GM12878 (cell line): ENCODE measurements at regions not wholly inside any gene's neighbourhood (a gene's known extent, or its start where the extent isn't known, plus 50 kb on each side); places are given as distances from the start of the nearest gene placed in this dataset.

Experiments
- ATAC-seq: fragments of 200-7000 bp; cut with Tn5 transposase; 3 replicates; pipeline ENCODE4 v1.9.1; 2020; ENCODE audit warnings: mild to moderate bottlenecking, moderate library complexity
- BruUV-seq: library from RNA; stranded (reverse); fragments of 400-500 nt; replicated peaks from 2 replicates; lab custom pipeline; 2021; lab: Mats Ljungman, UMichigan
- CTCF ChIA-PET: fragments of 300-600 bp; sonication (Branson Sonifier 250); formaldehyde crosslinking; extraction: SDS; loops from one replicate; lab custom pipeline; 2021; ENCODE audit warnings: inconsistent platforms; lab: Yijun Ruan, JAX
- POLR2A ChIA-PET: fragments of 350-600 bp; formaldehyde crosslinking; extraction: SDS; loops from one replicate; lab custom pipeline; 2021; ENCODE audit warnings: inconsistent platforms; lab: Charles Lee
- RAD21 ChIA-PET: fragments of 300-600 bp; sonication (Branson Sonifier 250); formaldehyde crosslinking; loops from one replicate; lab custom pipeline; 2023; ENCODE audit warnings: antibody characterized with exemption; ENCODE audit not compliant: unreplicated experiment; lab: Charles Lee
- SMC1A ChIA-PET: fragments of 300-600 bp; sonication (Branson Sonifier 250); formaldehyde crosslinking; loops from one replicate; lab custom pipeline; 2023; ENCODE audit not compliant: unreplicated experiment, uncharacterized antibody; lab: Charles Lee
- DNase-seq: peaks from one replicate; pipeline ENCODE4 v3.0.0-alpha.2; 2011; ENCODE audit warnings: low read depth, low spot score
- FAIRE-seq: peaks from 3 replicates; lab custom pipeline; 2011; peaks lifted over from hg19 to GRCh38; lab: Jason Lieb, UNC
- H2AFZ ChIP-seq: 2 replicates; pipeline ENCODE4 v1.6.0; 2011; ENCODE audit warnings: low read depth, low read length, control low read depth; ENCODE audit not compliant: control insufficient read depth
- H3K27ac ChIP-seq: 2 replicates; pipeline ENCODE4 v1.5.1; 2011; ENCODE audit warnings: control low read depth; ENCODE audit not compliant: control insufficient read depth, insufficient read depth
- H3K27me3 ChIP-seq, 2 experiments: replicated peaks in 1 of 2; 2 replicates each; pipeline versions ENCODE4 v1.6.0 to v1.6.1; 2011; ENCODE audit warnings: low read length in 1 of 2; ENCODE audit not compliant: control insufficient read depth in 2 of 2, insufficient read depth in 2 of 2
- H3K36me3 ChIP-seq, 2 experiments: 2 replicates each; pipeline ENCODE4 v1.5.1; 2011; ENCODE audit warnings: low read length in 1 of 2; ENCODE audit not compliant: control insufficient read depth in 2 of 2, insufficient read depth in 2 of 2
- H3K4me1 ChIP-seq: 2 replicates; pipeline ENCODE4 v1.6.1; 2011; ENCODE audit warnings: mild to moderate bottlenecking, low read length, moderate library complexity, mixed read lengths; ENCODE audit not compliant: control insufficient read depth, insufficient read depth
- H3K4me2 ChIP-seq: 2 replicates; pipeline ENCODE4 v1.6.0; 2011; ENCODE audit warnings: control low read depth; ENCODE audit not compliant: control insufficient read depth, insufficient read depth
- H3K4me3 ChIP-seq: fragments of 200-600 bp; sonication (generic); 2 replicates; pipeline ENCODE4 v1.5.1; 2016
- H3K79me2 ChIP-seq: 2 replicates; pipeline ENCODE4 v1.6.0; 2011; ENCODE audit warnings: low read length; ENCODE audit not compliant: control insufficient read depth, insufficient read depth
- H3K9ac ChIP-seq: 2 replicates; pipeline ENCODE4 v1.8.0; 2011; ENCODE audit warnings: low read length, control low read depth, mixed read lengths; ENCODE audit not compliant: control insufficient read depth, insufficient read depth
- H3K9me3 ChIP-seq: replicated peaks from 3 replicates; pipeline ENCODE4 v1.5.1; 2011; ENCODE audit warnings: mild to moderate bottlenecking, low read length; ENCODE audit not compliant: control insufficient read depth, insufficient read depth
- H4K20me1 ChIP-seq: 2 replicates; pipeline ENCODE4 v1.6.0; 2011; ENCODE audit not compliant: control insufficient read depth, insufficient read depth
- CBX3 ChIP-seq: fragments of 200-600 bp; sonication (generic); IDR thresholded peaks from 2 replicates; pipeline ENCODE4 v1.6.1; 2016; ENCODE audit warnings: low read depth, borderline replicate concordance
- CBX5 ChIP-seq: sonication (generic); IDR thresholded peaks from 2 replicates; pipeline ENCODE4 v1.6.1; 2016; ENCODE audit warnings: low read depth, moderate library complexity, mild to moderate bottlenecking, inconsistent platforms
- CEBPB ChIP-seq, 2 experiments: fragments of 150-350 bp in 1 of 2; IDR thresholded peaks; 2 replicates each; pipeline ENCODE4 v1.6.1; 2012 to 2014; ENCODE audit warnings: low read depth in 2 of 2, low read length in 2 of 2, borderline replicate concordance in 1 of 2, inconsistent platforms in 1 of 2
- CHD1 ChIP-seq: IDR thresholded peaks from 2 replicates; pipeline ENCODE4 v1.6.1; 2012; ENCODE audit warnings: low read depth, low read length, improper control_type of control experiment
- CHD2 ChIP-seq: IDR thresholded peaks from 2 replicates; pipeline ENCODE4 v1.6.1; 2011; ENCODE audit warnings: low read depth, low read length, improper control_type of control experiment, borderline replicate concordance
- E4F1 ChIP-seq: fragments of 450-650 bp; IDR thresholded peaks from 2 replicates; pipeline ENCODE4 v1.6.1; 2018; ENCODE audit warnings: borderline replicate concordance, mild to moderate bottlenecking; ENCODE audit not compliant: partially characterized antibody
- EZH2 ChIP-seq: IDR thresholded peaks from 2 replicates; pipeline ENCODE4 v1.6.1; 2012; ENCODE audit warnings: low read depth, mild to moderate bottlenecking, control low read depth, inconsistent platforms, low read length, borderline replicate concordance; ENCODE audit not compliant: control insufficient read depth
- HDGF ChIP-seq: fragments of 450-650 bp; IDR thresholded peaks from 2 replicates; pipeline ENCODE4 v1.6.1; 2016; ENCODE audit warnings: antibody characterized with exemption
- IKZF2 ChIP-seq, 2 experiments: fragments of 450-650 bp; IDR thresholded peaks; 2 replicates each; pipeline ENCODE4 v1.6.1; 2017; ENCODE audit warnings: mild to moderate bottlenecking in 2 of 2, moderate library complexity in 2 of 2
- IRF4 ChIP-seq: IDR thresholded peaks from 2 replicates; pipeline ENCODE4 v1.6.1; 2011; ENCODE audit warnings: low read depth, low read length
- MYB ChIP-seq: fragments of 150-350 bp; IDR thresholded peaks from 2 replicates; pipeline ENCODE4 v1.6.1; 2014; ENCODE audit warnings: mild to moderate bottlenecking, low read depth, low read length, borderline replicate concordance
- PBX3 ChIP-seq: IDR thresholded peaks from 2 replicates; pipeline ENCODE4 v1.6.1; 2011; ENCODE audit warnings: mild to moderate bottlenecking, low read depth, low read length, moderate library complexity; ENCODE audit not compliant: insufficient replicate concordance
- POLR2AphosphoS5 ChIP-seq: IDR thresholded peaks from 2 replicates; pipeline ENCODE4 v1.6.1; 2011; ENCODE audit warnings: mild to moderate bottlenecking, low read length, inconsistent platforms
- RAD21 ChIP-seq: IDR thresholded peaks from 2 replicates; pipeline ENCODE4 v1.6.1; 2011; ENCODE audit warnings: mild to moderate bottlenecking, low read depth, low read length, moderate library complexity; ENCODE audit not compliant: insufficient read depth
- SIN3A ChIP-seq: IDR thresholded peaks from 2 replicates; pipeline ENCODE4 v1.6.1; 2012; ENCODE audit warnings: low read depth, low read length, improper control_type of control experiment
- SP1 ChIP-seq: IDR thresholded peaks from one replicate; pipeline ENCODE4 v1.6.1; 2011; ENCODE audit warnings: low read depth, low read length
- SRF ChIP-seq, 2 experiments: IDR thresholded peaks; 2 replicates each; pipeline ENCODE4 v1.6.1; 2011; ENCODE audit warnings: low read depth in 2 of 2, low read length in 2 of 2, mild to moderate bottlenecking in 1 of 2, moderate library complexity in 1 of 2
- WGBS: methylation state at CpG from one replicate; pipeline ENCODE4 v1.1.6; 2016; ENCODE audit warnings: low lambda C conversion rate; ENCODE audit not compliant: insufficient replicate concordance, insufficient coverage; ENCODE audit errors: missing lambda C conversion rate; 5-methylcytosine and 5-hydroxymethylcytosine counted together
- in situ Hi-C: fragments of 300-500 bp; cut with MboI; formaldehyde crosslinking; loops from 9 replicates; pipeline ENCODE4 v1.14.3; 2018; ENCODE audit warnings: mixed read lengths
- intact Hi-C: fragments of 100-400 bp; cut with micrococcal nuclease; formaldehyde crosslinking; loops from one replicate; pipeline ENCODE4 v1.14.2; 2022; ENCODE audit not compliant: unreplicated experiment
- TF ChIP-seq, protein P1 (sequence below): fragments of 450-650 bp; formaldehyde crosslinking; IDR thresholded peaks from 2 replicates; pipeline ENCODE4 v1.5.0; 2022; ENCODE audit warnings: mild to moderate bottlenecking, missing genetic modification characterization

GRCh38 chr2:205936446-205936845 is 149.5 kb downstream of the INO80D start:
- TF ChIP-seq CBX3 = no peak
- no peak for TF ChIP-seq IKZF2 (IDR thresholded peaks at IDR 0.05)
- no peak for TF ChIP-seq SRF (IDR thresholded peaks at IDR 0.05; ENCODE audit: low read depth in 2 of 2, low read length in 2 of 2)
- TF ChIP-seq IRF4 = no peak
- TF ChIP-seq CBX5 = no peak
- no peak for TF ChIP-seq RAD21
- no peak for TF ChIP-seq HDGF
- TF ChIP-seq SIN3A = no peak
- no peak for TF ChIP-seq SP1
- TF ChIP-seq E4F1 = no peak
- TF ChIP-seq CHD2 = no peak
- no peak for TF ChIP-seq EZH2
- TF ChIP-seq, protein P1, sequence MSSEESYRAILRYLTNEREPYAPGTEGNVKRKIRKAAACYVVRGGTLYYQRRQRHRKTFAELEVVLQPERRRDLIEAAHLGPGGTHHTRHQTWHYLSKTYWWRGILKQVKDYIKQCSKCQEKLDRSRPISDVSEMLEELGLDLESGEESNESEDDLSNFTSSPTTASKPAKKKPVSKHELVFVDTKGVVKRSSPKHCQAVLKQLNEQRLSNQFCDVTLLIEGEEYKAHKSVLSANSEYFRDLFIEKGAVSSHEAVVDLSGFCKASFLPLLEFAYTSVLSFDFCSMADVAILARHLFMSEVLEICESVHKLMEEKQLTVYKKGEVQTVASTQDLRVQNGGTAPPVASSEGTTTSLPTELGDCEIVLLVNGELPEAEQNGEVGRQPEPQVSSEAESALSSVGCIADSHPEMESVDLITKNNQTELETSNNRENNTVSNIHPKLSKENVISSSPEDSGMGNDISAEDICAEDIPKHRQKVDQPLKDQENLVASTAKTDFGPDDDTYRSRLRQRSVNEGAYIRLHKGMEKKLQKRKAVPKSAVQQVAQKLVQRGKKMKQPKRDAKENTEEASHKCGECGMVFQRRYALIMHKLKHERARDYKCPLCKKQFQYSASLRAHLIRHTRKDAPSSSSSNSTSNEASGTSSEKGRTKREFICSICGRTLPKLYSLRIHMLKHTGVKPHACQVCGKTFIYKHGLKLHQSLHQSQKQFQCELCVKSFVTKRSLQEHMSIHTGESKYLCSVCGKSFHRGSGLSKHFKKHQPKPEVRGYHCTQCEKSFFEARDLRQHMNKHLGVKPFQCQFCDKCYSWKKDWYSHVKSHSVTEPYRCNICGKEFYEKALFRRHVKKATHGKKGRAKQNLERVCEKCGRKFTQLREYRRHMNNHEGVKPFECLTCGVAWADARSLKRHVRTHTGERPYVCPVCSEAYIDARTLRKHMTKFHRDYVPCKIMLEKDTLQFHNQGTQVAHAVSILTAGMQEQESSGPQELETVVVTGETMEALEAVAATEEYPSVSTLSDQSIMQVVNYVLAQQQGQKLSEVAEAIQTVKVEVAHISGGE (CRISPR knock-in tag) = no peak
- no peak for TF ChIP-seq MYB
- no peak for TF ChIP-seq POLR2AphosphoS5
- no peak for TF ChIP-seq CHD1
- TF ChIP-seq CEBPB (IDR thresholded peaks at IDR 0.05; ENCODE audit: borderline replicate concordance in 1 of 2, low read depth in 2 of 2, low read length in 2 of 2) = no peak
- TF ChIP-seq PBX3 = no peak
- BruUV-seq = no TSS peak
- CTCF ChIA-PET = interaction anchor here (0.7 to 6.3 kb wide), 5 partner anchors 10 to 218 kb away, joined by 3 to 53 read pairs (median 6); no protein-coding TSS in a partner anchor
- RAD21 ChIA-PET = interaction anchor here (1.1 kb wide), 1 partner anchor 35 kb away, joined by 3 read pairs; no protein-coding TSS in a partner anchor
- ATAC-seq (no peak), FAIRE-seq (no peak), DNase-seq (no peak)
- no peaks in the 10 kb centered on the region for H3K9me3 ChIP-seq
- no peaks in the 10 kb centered on the region for H3K4me1 ChIP-seq
- POLR2A ChIA-PET = interaction anchor here (0.6 kb wide), 1 partner anchor 734 kb away, joined by 3 read pairs; no protein-coding TSS in a partner anchor
- no peaks in the 10 kb centered on the region for H3K27me3 ChIP-seq
- 50% methylated on average over 10 of the region's 10 CpGs for WGBS
- H3K4me3 ChIP-seq = no peak overlapping the region
- SMC1A ChIA-PET = interaction anchor here (1.2 to 1.3 kb wide), 2 partner anchors 10 to 157 kb away, joined by 3 to 5 read pairs; no protein-coding TSS in a partner anchor
- H3K79me2 ChIP-seq = no peaks in the 10 kb centered on the region
- H4K20me1 ChIP-seq = no peaks in the 10 kb centered on the region
- no peaks in the 10 kb centered on the region for H3K36me3 ChIP-seq
- no peak overlapping the region for H3K9ac ChIP-seq
- in situ Hi-C loops = no loop called here
- intact Hi-C loops = no loop called here
- no peak overlapping the region for H3K27ac ChIP-seq
- H3K4me2 ChIP-seq = no peak overlapping the region
- H2AFZ ChIP-seq = no peak overlapping the region
